GM19025 (cell line): ENCODE measurements at regions not wholly inside any gene's neighbourhood (a gene's known extent, or its start where the extent isn't known, plus 50 kb on each side); places are given as distances from the start of the nearest gene placed in this dataset.

Experiments
- ATAC-seq: cut with Tn5 transposase; IDR thresholded peaks from one replicate; pipeline ENCODE4 v1.9.1; 2021; ENCODE audit warnings: mild to moderate bottlenecking, low read depth, moderate library complexity; ENCODE audit not compliant: unreplicated experiment

DNA sequence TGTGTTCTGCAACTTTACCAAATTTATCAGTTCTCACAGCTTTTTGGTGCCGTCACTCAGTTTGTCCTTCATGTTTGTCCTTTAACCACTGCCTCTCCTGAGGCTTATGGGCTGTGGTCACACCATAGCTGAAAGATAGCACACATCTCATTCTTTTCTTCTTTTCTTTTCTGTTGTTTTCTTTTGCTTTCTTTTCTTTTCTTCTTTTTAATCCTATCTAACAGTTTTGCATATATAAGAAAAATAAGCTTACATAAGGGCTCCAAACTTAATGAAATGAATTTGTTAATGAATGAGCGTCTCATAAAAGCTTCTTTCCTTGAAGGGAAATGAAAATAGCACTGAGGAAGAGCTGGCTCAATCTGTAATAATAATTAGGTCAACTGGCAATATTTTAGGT is 1061.2 kb downstream of the PCDH18 start:
- no peak for ATAC-seq

DNA sequence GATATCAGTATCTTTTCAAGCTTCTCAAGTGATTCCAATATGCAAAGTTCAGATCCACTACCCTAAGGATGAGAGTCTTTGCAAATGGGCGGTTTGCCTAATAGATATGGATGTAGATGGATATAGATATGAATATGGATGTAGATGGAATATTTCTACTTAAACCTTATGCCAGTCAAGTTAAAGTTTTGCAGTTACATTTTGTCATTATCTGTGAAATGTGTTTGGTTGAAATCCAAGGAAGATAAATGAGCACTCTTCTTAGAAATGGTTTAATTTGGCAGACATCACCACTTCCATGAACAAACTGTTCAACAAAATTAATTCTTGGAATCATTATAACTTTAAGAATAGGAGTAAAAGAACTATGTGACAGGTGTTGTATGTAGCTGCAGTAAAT is 1066.6 kb downstream of the PCDH18 start:
- ATAC-seq, result no peak

DNA sequence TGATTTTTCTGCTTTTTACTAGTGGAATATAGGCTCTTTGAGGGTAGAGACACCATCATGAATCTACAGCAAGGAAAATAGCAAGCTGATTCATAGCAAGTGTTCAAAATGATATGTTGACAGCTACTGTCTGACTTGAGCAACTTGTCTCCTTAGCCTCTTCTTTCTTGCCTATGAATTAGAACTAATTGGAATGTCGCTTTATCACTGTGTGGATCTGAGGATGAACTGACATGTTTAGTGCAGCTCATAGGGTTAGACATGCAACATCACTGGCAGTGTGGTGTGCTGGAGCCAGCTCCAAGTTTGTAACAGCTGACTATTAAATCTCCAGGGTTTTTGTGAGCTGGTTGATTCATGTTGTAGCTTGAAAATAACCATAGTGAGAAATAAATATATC is 1068.4 kb downstream of the PCDH18 start:
- no peak for ATAC-seq

GRCh38 chr4:136461533-136461932 is 1070.8 kb downstream of the PCDH18 start:
- ATAC-seq, result no peak

DNA sequence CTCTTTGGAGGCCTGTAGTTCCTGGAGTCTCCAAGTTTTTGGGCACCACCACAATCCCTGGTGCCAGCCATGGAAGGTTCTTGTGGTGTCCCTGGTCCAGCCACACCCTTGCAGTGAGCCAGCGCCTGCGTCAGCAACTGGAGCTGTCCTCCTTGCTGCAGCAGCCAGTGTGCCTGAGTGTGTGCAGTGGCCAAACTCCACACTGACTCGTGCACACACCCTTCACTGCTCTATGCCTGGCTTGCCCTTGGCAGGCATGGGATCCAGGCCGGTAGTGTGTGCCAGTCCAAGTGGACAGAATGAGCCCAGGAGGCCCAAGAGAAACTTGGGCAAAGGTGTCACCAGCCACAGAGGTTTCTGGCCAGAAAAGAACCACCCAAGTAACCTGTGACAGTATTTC is 1074.0 kb downstream of the PCDH18 start:
- ATAC-seq, result no peak

GRCh38 chr4:136457577-136457976 is 1074.7 kb downstream of the PCDH18 start:
- no peak for ATAC-seq

- ATAC-seq, result no peak
Observed at GRCh38 chr4:136457004-136457403, 1075.3 kb downstream of the PCDH18 start.

- ATAC-seq, result no peak
Observed at GRCh38 chr4:136443006-136443405, 1089.3 kb downstream of the PCDH18 start.

- no peak for ATAC-seq
Observed at GRCh38 chr4:136442447-136442846, 1089.8 kb downstream of the PCDH18 start.

DNA sequence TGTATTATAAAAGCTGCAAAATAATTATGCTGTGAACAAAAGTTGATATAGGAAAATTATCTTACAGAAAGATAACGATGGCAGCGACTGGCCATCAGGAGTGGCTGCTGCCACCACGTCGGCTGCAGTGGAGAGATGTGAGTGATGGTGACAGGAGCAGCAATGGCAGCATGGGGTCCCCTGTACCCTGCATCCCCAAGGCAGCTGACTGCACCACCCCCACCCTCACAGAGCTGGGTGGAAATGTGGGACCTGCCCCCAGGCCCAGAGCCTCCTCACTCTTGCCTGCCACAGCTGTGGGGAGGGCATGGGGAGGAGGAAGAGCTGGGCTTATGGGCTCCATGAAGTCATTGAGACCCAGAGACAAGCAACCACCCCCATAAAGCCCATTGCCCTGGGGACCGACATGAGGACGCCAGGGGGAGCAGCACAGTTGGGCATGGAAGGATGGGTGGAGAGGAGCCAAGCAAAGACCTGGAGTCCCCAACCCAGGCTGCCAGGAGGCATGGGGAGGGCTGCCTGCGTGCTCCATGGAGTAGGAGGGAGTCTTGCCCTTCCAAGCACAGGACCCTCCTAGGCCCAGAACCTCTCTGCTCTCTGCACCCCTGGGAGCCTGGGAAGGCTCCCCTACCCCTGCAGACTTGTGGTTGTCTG is 1090.5 kb downstream of the PCDH18 start:
- no peak for ATAC-seq

DNA sequence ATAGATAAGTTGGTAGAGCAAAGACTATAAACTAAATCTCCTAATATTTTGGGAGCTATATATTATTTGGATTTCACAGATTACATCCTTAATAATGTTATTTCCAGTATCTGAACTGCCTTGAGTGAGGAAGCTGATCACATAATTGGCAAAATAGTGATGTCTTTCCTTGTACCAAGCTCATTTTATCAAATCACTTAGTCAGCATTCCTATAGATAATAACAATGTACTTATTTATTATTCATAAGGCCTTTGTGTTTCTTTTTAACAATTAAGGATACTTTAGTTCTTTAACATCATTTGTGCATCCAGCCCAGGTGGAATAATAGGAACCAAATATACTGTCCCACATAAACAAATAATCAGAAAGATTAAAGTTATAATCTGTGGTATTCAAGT is 1093.6 kb downstream of the PCDH18 start:
- ATAC-seq, result no peak

GRCh38 chr4:136424052-136424451 is 1108.2 kb downstream of the PCDH18 start:
- ATAC-seq, result no peak

DNA sequence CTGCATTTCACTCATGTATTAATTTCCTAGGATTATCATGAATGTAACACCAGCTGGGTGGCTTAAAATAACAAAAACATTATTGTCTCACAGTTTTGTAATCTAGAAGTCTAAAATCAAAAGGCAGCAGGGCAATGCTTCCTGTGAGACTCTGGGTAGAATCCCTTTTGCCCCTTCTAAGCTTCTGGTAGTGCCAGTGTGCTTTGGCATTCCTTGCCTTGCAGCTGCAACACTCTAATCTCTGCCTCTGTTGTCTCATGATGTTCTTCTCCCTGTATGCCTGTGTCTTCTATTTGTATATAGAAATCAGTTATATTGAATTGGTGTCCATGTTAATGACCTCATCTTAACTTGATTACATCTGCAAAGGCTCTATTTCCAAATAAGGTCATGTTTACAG is 1117.3 kb downstream of the PCDH18 start:
- no peak for ATAC-seq

DNA sequence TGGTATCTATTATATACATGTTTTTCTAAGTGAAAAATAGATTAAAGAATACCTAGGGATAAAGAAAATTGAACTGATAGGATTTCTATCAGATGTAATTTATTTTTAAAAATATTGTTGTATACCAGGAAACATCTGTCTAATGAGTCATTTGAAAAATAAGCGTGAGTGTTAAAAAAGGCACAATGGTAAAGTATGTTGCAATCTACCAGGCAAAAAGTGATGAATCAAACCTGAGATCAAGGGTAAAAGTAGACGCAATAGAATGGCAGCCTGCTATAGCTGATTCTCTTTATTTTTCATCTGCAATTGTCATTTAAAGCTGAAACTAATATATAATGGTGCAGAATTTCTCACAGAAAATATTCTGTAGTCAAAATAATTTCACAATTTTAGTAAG is 1119.6 kb downstream of the PCDH18 start:
- ATAC-seq, result no peak

- ATAC-seq, result no peak
Observed at GRCh38 chr4:136400829-136401228, 1131.5 kb downstream of the PCDH18 start.

DNA sequence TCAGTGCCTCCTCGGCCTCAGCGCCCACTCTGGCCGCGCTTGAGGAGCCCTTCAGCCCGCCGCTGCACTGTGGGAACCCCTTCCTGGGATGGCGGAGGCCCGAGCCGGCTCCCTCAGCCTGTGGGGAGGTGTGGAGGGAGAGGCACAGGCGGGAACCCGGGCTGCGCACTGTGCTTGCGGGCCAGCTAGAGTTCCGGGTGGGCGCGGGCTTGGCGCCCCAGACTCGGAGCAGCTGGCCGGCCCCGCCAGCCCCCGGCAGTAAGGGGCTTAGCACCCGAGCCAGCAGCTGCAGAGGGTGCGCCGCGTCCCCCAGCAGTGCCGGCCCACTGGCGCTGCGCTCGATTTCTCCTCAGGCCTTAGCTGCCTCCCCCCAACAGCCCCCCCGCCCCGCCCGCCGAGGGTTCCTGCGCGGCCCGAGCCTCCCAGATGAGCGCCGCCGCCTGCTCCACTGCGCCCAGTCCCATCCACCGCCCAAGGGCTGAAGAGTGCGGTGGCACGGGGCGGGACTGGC is 1137.0 kb downstream of the PCDH18 start:
- no peak for ATAC-seq

GRCh38 chr4:136392576-136392975 is 1139.7 kb downstream of the PCDH18 start:
- ATAC-seq, result no peak

DNA sequence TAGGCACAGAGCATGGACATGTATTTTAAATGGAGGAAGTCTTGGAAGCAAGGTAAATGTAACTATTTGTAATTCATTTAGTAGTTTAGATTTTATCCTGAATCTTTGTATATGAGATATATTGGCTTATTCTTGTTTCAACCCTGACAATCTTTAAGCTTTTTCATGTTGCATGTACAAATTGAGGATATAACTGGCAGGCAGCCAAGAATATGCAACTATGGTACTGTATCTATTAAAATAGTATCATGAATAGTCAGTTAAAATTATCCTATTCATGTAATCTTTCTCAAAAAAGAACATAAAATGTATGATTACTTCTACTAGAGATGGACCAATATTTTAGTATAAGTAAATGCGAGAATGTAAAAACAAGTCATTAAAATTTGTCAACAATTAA is 1141.5 kb downstream of the PCDH18 start:
- ATAC-seq, result no peak

GRCh38 chr4:136383082-136383481 is 1149.2 kb downstream of the PCDH18 start:
- no peak for ATAC-seq

DNA sequence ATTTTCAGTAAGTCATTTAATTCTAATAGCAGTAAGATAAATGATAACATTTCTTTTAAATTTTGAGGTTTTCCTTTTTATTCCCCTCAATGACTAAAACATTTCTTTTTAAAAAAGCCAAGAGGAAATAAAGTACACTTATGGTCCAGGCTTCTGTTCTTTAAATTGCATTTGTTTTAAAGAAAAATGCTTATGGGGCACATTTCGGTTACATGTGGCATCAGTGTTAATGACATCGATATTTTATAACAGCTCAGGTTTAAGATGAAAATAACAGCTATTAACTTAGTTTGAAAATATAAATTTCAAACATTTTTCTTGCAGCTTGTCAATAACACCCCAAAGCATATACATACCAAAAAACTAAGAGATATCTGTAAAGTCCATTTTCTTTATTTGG is 1161.1 kb downstream of the PCDH18 start:
- no peak for ATAC-seq

DNA sequence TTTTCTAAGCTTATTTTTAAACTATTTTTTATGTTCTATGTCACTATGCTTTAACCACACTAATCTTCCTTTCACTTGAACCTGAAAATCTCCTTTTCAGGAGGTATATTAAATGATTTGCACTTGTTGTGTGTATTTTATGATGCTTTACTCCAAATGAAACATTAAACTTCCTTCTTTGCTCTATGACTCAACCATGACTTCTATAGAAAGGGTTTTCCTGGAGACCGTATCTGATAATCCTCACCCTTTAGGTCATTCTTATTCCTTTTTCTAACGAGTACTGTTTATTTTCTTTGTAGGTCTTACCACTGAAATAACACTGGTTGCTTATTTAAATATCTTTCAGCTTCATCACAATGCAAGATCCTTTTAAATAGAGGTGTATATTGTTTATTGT is 1163.2 kb downstream of the PCDH18 start:
- ATAC-seq, result no peak

DNA sequence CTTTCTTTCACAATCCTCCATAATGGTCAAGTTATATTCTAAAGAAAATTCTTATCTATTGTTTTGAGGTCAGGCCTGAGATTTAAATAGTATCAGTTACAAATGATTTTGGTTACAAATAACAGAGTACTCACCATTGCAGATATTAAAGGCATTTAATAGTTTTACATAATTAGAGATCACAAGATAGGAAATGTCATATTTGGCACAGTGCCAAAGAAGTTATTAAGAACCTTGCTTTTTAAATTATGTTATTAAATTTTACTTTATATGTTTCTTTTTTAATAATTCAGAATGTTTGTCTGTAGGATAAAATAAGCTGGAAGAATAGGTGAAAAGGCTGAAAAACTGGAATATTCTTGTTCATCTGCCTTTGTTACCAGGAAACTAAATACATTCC is 1174.7 kb downstream of the PCDH18 start:
- no peak for ATAC-seq

DNA sequence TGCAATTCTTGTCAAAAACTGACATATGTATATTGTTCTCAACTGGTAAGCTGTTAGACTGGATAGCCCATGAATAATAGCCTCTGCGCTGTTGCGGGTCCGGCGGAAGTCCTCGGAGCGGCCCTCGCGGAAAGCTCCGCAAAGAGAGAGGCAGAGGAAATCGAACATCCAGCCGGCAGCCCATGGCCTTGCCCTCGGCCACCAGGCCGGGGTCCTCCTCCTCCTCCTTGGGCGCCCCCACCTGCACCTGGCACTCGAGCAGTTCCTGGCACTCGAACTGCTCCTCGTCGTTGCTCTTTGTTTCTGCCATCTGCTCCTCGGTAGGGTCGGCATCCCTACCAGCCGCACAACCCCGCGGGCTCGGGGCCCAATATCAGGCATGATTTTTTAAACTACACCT is 1176.3 kb downstream of the PCDH18 start:
- no peak for ATAC-seq
